Lower lobe of right lung (tissue), 2 donors: ENCODE measurements at regions not wholly inside any gene's neighbourhood (a gene's known extent, or its start where the extent isn't known, plus 50 kb on each side); places are given as distances from the start of the nearest gene placed in this dataset.
"Not testable (repeated sequence)": the region's sequence is repeated elsewhere in the genome, so short reads cannot be mapped to it uniquely, and the experiment has no call there.

Experiments
- ATAC-seq, 2 donors: fragments of 200-7000 bp; cut with Tn5 transposase; one replicate each; pipeline ENCODE4 v1.9.1; 2020 to 2022; ENCODE audit warnings: mild to moderate bottlenecking in 2 of 2, moderate library complexity in 2 of 2
- DNase-seq: peaks from one replicate; pipeline ENCODE4 v3.0.0-alpha.2; 2020
- H3K27ac ChIP-seq: fragments of 200-600 bp; one replicate; pipeline ENCODE4 v1.8.0; 2022
- H3K27me3 ChIP-seq: fragments of 200-600 bp; one replicate; pipeline ENCODE4 v1.8.0; 2022; ENCODE audit warnings: low read depth
- H3K36me3 ChIP-seq: fragments of 200-600 bp; one replicate; pipeline ENCODE4 v1.8.0; 2022; ENCODE audit warnings: mild to moderate bottlenecking
- H3K4me1 ChIP-seq: fragments of 200-600 bp; one replicate; pipeline ENCODE4 v1.8.0; 2022
- H3K4me3 ChIP-seq: fragments of 200-600 bp; one replicate; pipeline ENCODE4 v1.8.0; 2022; ENCODE audit warnings: mild to moderate bottlenecking
- H3K9me3 ChIP-seq: fragments of 200-600 bp; one replicate; pipeline ENCODE4 v1.8.0; 2022
- intact Hi-C: fragments of 100-400 bp; cut with DNase I; formaldehyde crosslinking; loops from one replicate; pipeline ENCODE4 v1.11.0; 2022
- TF ChIP-seq, protein P1 (sequence below): fragments of 200-600 bp; IDR thresholded peaks from one replicate; pipeline ENCODE4 v1.8.0; 2022; ENCODE audit warnings: antibody characterized with exemption, mild to moderate bottlenecking
- donor health status: DM: no; HTN: yes; CAD: no; lungs with severe emphysema.

DNA sequence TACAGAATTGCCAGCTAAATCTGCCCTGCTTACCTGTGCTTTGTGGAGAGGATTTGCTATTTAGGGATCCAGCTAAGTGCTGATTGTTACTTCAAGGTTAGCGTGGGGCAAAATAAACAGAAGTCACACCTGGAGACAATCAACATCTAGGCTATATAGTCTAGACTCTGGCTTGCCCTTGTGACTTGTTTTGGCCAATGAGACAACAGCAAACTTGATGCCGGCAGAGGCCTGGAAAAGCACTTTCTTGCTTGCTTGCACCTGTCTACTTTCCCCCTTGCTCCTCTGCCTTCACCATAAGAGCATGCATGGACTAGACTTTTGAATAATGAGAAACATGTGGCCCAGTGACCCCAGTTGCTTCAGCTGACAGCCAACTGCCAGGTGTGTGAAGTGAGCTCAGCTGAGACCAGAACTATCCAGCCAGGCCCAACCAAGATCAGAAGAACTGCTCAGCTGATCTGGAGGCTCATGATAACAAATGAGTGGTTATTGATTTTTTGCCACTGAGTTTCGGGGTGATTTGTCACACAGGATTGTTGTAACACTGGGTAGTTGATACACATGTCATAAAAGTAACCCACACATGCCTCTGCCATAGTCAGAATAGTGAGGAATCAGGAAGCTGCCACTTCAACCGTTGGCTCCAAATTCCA lies 164.4 kb downstream of the RBMX2 start:
- ATAC-seq, result no peak
- no peak overlapping the region for H3K27ac ChIP-seq
- H3K4me3 ChIP-seq, result no peak overlapping the region
- no peaks in the 10 kb centered on the region for H3K36me3 ChIP-seq
- no peaks in the 10 kb centered on the region for H3K9me3 ChIP-seq
- intact Hi-C loops, result no loop called here
- no peak for DNase-seq
- TF ChIP-seq, protein P1, sequence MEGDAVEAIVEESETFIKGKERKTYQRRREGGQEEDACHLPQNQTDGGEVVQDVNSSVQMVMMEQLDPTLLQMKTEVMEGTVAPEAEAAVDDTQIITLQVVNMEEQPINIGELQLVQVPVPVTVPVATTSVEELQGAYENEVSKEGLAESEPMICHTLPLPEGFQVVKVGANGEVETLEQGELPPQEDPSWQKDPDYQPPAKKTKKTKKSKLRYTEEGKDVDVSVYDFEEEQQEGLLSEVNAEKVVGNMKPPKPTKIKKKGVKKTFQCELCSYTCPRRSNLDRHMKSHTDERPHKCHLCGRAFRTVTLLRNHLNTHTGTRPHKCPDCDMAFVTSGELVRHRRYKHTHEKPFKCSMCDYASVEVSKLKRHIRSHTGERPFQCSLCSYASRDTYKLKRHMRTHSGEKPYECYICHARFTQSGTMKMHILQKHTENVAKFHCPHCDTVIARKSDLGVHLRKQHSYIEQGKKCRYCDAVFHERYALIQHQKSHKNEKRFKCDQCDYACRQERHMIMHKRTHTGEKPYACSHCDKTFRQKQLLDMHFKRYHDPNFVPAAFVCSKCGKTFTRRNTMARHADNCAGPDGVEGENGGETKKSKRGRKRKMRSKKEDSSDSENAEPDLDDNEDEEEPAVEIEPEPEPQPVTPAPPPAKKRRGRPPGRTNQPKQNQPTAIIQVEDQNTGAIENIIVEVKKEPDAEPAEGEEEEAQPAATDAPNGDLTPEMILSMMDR, result no peak
- no peaks in the 10 kb centered on the region for H3K4me1 ChIP-seq
- no peaks in the 10 kb centered on the region for H3K27me3 ChIP-seq

DNA sequence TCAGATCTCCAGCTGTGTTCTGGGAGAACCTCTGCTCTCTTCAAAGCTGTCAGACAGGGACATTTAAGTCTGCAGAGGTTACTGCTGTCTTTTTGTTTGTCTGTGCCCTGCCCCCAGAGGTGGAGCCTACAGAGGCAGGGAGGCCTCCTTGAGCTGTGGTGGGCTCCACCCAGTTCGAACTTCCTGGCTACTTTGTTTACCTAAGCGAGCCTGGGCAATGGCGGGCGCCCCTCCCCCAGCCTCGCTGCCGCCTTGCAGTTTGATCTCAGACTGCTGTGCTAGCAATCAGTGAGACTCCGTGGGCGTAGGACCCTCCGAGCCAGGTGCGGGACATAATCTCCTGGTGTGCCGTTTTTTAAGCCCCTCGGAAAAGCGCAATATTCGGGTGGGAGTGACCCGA lies 171.2 kb downstream of the RBMX2 start:
- H3K4me3 ChIP-seq, H3K36me3 ChIP-seq, ATAC-seq, H3K4me1 ChIP-seq, H3K27ac ChIP-seq, H3K9me3 ChIP-seq, DNase-seq, H3K27me3 ChIP-seq, intact Hi-C loops: not testable (repeated sequence)
